ENCODE measurements at regions not wholly inside any gene's neighbourhood (a gene's known extent, or its start where the extent isn't known, plus 50 kb on each side); places are given as distances from the start of the nearest gene placed in this dataset.

DNA sequence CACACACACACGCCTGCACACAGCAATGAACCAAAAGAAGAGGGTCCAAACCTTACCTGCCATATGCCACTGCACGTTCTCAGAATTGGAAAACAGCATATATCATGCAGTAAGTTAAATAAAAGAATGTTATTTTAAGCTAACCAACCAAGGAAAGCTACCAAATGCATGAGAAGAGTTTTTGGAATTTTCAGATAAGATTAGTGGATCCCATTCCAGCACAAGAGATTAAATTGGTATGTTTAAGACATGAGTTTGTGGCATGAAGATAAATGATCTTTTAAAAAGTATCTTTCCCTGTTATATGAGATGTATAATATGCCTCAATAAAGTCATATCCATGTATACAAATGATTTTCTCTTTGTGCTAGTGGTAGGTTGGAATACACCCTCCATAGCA lies 811.4 kb downstream of the NR2F2 start:
- no peaks in the 10 kb centered on the region for H3K36me3 ChIP-seq (replicated peaks in 1 of 2; ENCODE audit: control insufficient read depth in 2 of 2, insufficient read depth in 2 of 2, low read length in 2 of 2)
- no peak overlapping the region for H3K4ac ChIP-seq (ENCODE audit: low read length)
- no peak overlapping the region for H3K27ac ChIP-seq (replicated peaks; ENCODE audit: low read length)
- H3K27me3 ChIP-seq (ENCODE audit: control insufficient read depth in 3 of 3, insufficient read depth in 3 of 3, low read depth in 1 of 3, low read length in 3 of 3) = no peaks in the 10 kb centered on the region
- H3K23ac ChIP-seq (ENCODE audit: low read depth, low read length, poor library complexity) = no peak overlapping the region
- no peak overlapping the region for H2BK12ac ChIP-seq (ENCODE audit: low read length)
- no peak overlapping the region for H3K9ac ChIP-seq (ENCODE audit: low read depth, low read length, poor library complexity)
- no peak overlapping the region for H3K14ac ChIP-seq (ENCODE audit: low read length)
- no peak overlapping the region for H3K4me3 ChIP-seq (ENCODE audit: low read length in 2 of 2)
- H2AFZ ChIP-seq (ENCODE audit: low read length) = no peak overlapping the region
- peaks cover 8 to 23% of the 10 kb centered on the region in 2 donors for H3K4me1 ChIP-seq (ENCODE audit: control insufficient read depth in 2 of 2, insufficient read depth in 1 of 2, low read depth in 1 of 2, low read length in 2 of 2)
- H2BK120ac ChIP-seq (ENCODE audit: low read depth, low read length) = no peak overlapping the region
- no CpG with 5 or more reads among the region's 2 CpGs for WGBS, 2 donors (ENCODE audit: extremely low coverage in 2 of 2, insufficient read length in 2 of 2, insufficient replicate concordance in 1 of 2)
- H3K9me3 ChIP-seq (replicated peaks in 1 of 2; ENCODE audit: control insufficient read depth in 2 of 2, insufficient read depth in 1 of 2, low read depth in 1 of 2, low read length in 2 of 2) = peaks cover 3 to 6% of the 10 kb centered on the region in 2 donors
- no peak overlapping the region for H4K8ac ChIP-seq (ENCODE audit: low read depth, low read length)
- no peak overlapping the region for H2BK5ac ChIP-seq (ENCODE audit: low read length)
- DNase-seq (ENCODE audit: low spot score) = no peak
- no peak overlapping the region for H4K91ac ChIP-seq (ENCODE audit: low read depth, low read length, poor library complexity)
- H2AK5ac ChIP-seq (ENCODE audit: low read depth, low read length) = no peak overlapping the region
- H2BK15ac ChIP-seq (ENCODE audit: low read length) = no peak overlapping the region
- H3K18ac ChIP-seq (ENCODE audit: low read length) = no peak overlapping the region
- no peak overlapping the region for H3K4me2 ChIP-seq (ENCODE audit: insufficient read depth, low read length, poor library complexity, severe bottlenecking)
- no peaks in the 10 kb centered on the region for H3K79me1 ChIP-seq (ENCODE audit: low read depth, low read length)

DNA sequence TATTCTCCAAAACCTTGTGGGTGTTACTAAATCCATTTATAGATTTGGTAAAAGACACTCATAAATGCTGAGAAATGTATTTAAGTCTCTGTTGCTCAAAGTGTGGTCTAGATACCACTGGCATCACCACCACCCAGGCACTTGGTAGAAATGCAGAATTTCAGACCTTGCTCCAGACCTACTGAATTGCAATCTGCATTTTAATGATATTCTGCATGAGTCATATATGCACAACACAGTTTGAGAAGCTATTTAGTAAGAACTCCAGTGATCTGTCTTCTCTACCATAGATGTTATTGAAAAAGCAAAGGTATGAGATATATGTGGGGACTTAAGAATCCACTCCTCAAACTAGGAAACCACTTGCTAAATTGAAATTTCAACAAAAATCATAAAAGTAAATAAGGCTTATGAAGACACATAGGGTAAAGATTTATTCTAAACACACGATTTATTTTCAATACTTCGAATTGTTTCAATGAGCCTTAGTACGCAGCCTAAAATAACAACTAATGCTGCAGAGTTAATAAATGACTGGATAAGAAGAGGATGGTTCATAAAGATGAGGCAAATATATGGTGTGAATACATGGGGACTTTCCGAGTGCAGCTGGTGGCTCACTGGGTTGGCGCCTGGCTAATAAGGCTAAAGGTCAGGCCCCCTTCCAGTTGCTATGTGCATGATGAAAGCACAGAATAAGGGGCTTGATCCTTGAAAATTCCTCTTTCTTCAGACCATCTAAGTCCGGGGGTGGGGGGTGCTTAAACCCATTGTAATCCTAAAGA lies 813.3 kb downstream of the NR2F2 start:
- no peak overlapping the region for H2BK5ac ChIP-seq (ENCODE audit: low read length)
- H3K18ac ChIP-seq (ENCODE audit: low read length) = no peak overlapping the region
- H3K9me3 ChIP-seq (replicated peaks in 1 of 2; ENCODE audit: control insufficient read depth in 2 of 2, insufficient read depth in 1 of 2, low read depth in 1 of 2, low read length in 2 of 2) = peaks cover 3 to 6% of the 10 kb centered on the region in 2 donors
- H3K23ac ChIP-seq (ENCODE audit: low read depth, low read length, poor library complexity) = no peak overlapping the region
- H2BK15ac ChIP-seq (ENCODE audit: low read length) = no peak overlapping the region
- H3K9ac ChIP-seq (ENCODE audit: low read depth, low read length, poor library complexity) = no peak overlapping the region
- H3K4ac ChIP-seq (ENCODE audit: low read length) = no peak overlapping the region
- no peak overlapping the region for H2AFZ ChIP-seq (ENCODE audit: low read length)
- H3K4me2 ChIP-seq (ENCODE audit: insufficient read depth, low read length, poor library complexity, severe bottlenecking) = no peak overlapping the region
- H3K27me3 ChIP-seq (ENCODE audit: control insufficient read depth in 3 of 3, insufficient read depth in 3 of 3, low read depth in 1 of 3, low read length in 3 of 3) = no peaks in the 10 kb centered on the region
- H3K79me1 ChIP-seq (ENCODE audit: low read depth, low read length) = no peaks in the 10 kb centered on the region
- no peak overlapping the region for H4K91ac ChIP-seq (ENCODE audit: low read depth, low read length, poor library complexity)
- no peak overlapping the region for H4K8ac ChIP-seq (ENCODE audit: low read depth, low read length)
- H3K14ac ChIP-seq (ENCODE audit: low read length) = no peak overlapping the region
- DNase-seq (ENCODE audit: low spot score) = no peak
- no peak overlapping the region for H3K27ac ChIP-seq (replicated peaks; ENCODE audit: low read length)
- no peak overlapping the region for H3K4me3 ChIP-seq (ENCODE audit: low read length in 2 of 2)
- no peaks in the 10 kb centered on the region for H3K36me3 ChIP-seq (replicated peaks in 1 of 2; ENCODE audit: control insufficient read depth in 2 of 2, insufficient read depth in 2 of 2, low read length in 2 of 2)
- H3K4me1 ChIP-seq (ENCODE audit: control insufficient read depth in 2 of 2, insufficient read depth in 1 of 2, low read depth in 1 of 2, low read length in 2 of 2) = peaks cover 13 to 35% of the 10 kb centered on the region in 2 donors
- no peak overlapping the region for H2BK120ac ChIP-seq (ENCODE audit: low read depth, low read length)
- WGBS, 2 donors (ENCODE audit: extremely low coverage in 2 of 2, insufficient read length in 2 of 2, insufficient replicate concordance in 1 of 2) = no CpG with 5 or more reads among the region's 6 CpGs
- H2BK12ac ChIP-seq (ENCODE audit: low read length) = no peak overlapping the region
- H2AK5ac ChIP-seq (ENCODE audit: low read depth, low read length) = no peak overlapping the region

DNA sequence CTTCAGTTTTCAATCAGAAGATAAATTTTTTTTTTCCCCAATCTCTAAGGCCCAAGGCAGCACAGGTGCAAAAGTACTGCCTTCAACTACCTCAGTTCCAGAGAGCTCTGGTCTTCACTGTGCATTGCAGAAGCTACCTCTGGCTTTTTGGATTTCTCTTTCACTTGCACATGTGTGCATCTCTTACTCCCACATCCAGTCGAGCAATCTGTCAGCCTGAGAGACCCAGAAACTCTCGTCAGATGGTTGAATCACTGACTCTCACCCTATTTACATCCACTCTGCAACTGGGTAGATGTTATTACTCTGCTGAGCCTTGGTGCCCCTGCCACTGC lies 813.8 kb downstream of the NR2F2 start:
- Histone ChIP-seq H3K9ac (ENCODE audit: low read depth, low read length, poor library complexity) (no peak overlapping the region), H2BK12ac (ENCODE audit: low read length) (no peak overlapping the region), H3K4me1 (ENCODE audit: control insufficient read depth in 2 of 2, insufficient read depth in 1 of 2, low read depth in 1 of 2, low read length in 2 of 2) (peaks cover 11 to 40% of the 10 kb centered on the region in 2 donors), H4K8ac (ENCODE audit: low read depth, low read length) (no peak overlapping the region), H2AFZ (ENCODE audit: low read length) (no peak overlapping the region), H2BK5ac (ENCODE audit: low read length) (no peak overlapping the region), H2AK5ac (ENCODE audit: low read depth, low read length) (no peak overlapping the region), H3K4me3 (ENCODE audit: low read length in 2 of 2) (no peak overlapping the region), H3K23ac (ENCODE audit: low read depth, low read length, poor library complexity) (no peak overlapping the region), H3K36me3 (replicated peaks in 1 of 2; ENCODE audit: control insufficient read depth in 2 of 2, insufficient read depth in 2 of 2, low read length in 2 of 2) (no peaks in the 10 kb centered on the region), H3K14ac (ENCODE audit: low read length) (no peak overlapping the region), H3K27me3 (ENCODE audit: control insufficient read depth in 3 of 3, insufficient read depth in 3 of 3, low read depth in 1 of 3, low read length in 3 of 3) (no peaks in the 10 kb centered on the region), H3K79me1 (ENCODE audit: low read depth, low read length) (no peaks in the 10 kb centered on the region), H3K9me3 (replicated peaks in 1 of 2; ENCODE audit: control insufficient read depth in 2 of 2, insufficient read depth in 1 of 2, low read depth in 1 of 2, low read length in 2 of 2) (peaks cover 3 to 6% of the 10 kb centered on the region in 2 donors), H2BK15ac (ENCODE audit: low read length) (no peak overlapping the region), H4K91ac (ENCODE audit: low read depth, low read length, poor library complexity) (no peak overlapping the region), H3K4ac (ENCODE audit: low read length) (no peak overlapping the region), H2BK120ac (ENCODE audit: low read depth, low read length) (no peak overlapping the region), H3K18ac (ENCODE audit: low read length) (no peak overlapping the region), H3K27ac (replicated peaks; ENCODE audit: low read length) (peak overlapping the region; percentile 36), H3K4me2 (ENCODE audit: insufficient read depth, low read length, poor library complexity, severe bottlenecking) (no peak overlapping the region)
- no peak for DNase-seq (ENCODE audit: low spot score)
- WGBS, 2 donors (ENCODE audit: extremely low coverage in 2 of 2, insufficient read length in 2 of 2, insufficient replicate concordance in 1 of 2) = no CpG with 5 or more reads among the region's 2 CpGs

DNA sequence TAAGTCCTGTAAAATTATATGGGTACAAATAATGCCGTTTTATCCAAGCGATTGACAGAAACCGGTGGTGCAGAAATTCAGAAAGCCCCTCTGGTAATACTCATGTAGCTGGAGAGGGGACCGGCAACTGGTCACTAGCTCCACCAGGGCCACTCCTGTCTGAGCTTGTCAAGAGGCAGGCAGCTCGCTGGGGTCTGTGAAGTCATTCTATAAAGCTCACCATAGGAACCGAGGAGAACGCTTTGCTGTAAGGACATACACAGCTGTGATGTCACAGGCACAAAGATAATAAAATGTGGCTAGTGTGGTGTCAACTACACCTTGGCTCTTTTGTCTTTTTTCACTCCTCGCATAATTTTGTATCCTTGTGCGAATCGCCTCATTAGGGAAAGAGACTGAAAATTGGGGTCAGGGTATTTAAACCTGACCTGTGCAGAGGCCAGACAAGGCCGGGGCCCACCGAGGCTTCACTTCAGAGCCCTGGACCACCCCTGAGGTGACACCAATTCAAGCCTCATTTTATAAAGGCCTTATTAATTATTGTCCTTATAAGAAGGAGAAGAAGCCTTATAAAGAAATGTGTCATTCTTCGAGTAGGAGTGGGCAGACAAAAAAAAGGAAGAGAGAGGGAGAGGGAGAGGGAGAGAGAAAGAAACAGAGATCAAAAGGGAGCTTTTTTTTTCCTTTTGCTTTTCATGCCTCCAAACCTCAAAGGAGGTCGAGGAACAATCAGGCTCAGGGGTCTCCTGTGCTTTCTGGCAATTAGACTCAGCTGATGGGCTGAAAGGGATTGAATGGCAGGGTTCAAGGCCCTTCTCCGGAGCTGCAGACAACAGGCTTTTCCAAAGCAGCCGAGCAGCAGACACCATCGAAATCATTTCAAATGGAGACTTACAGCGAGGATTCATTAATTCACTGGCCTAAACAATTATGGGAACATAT lies 813.3 kb upstream of the ARRDC4 start:
- H3K14ac ChIP-seq (ENCODE audit: low read length) = no peak overlapping the region
- H4K91ac ChIP-seq (ENCODE audit: low read depth, low read length, poor library complexity) = no peak overlapping the region
- peaks cover 3 to 6% of the 10 kb centered on the region in 2 donors for H3K9me3 ChIP-seq (replicated peaks in 1 of 2; ENCODE audit: control insufficient read depth in 2 of 2, insufficient read depth in 1 of 2, low read depth in 1 of 2, low read length in 2 of 2)
- H2BK120ac ChIP-seq (ENCODE audit: low read depth, low read length) = no peak overlapping the region
- no peaks in the 10 kb centered on the region for H3K27me3 ChIP-seq (ENCODE audit: control insufficient read depth in 3 of 3, insufficient read depth in 3 of 3, low read depth in 1 of 3, low read length in 3 of 3)
- peak overlapping the region; percentile 32 for H2AFZ ChIP-seq (ENCODE audit: low read length)
- no peak overlapping the region for H2AK5ac ChIP-seq (ENCODE audit: low read depth, low read length)
- H3K4ac ChIP-seq (ENCODE audit: low read length) = no peak overlapping the region
- no peak overlapping the region for H3K4me2 ChIP-seq (ENCODE audit: insufficient read depth, low read length, poor library complexity, severe bottlenecking)
- H3K27ac ChIP-seq (replicated peaks; ENCODE audit: low read length) = no peak overlapping the region
- H3K18ac ChIP-seq (ENCODE audit: low read length) = no peak overlapping the region
- no peak overlapping the region for H2BK15ac ChIP-seq (ENCODE audit: low read length)
- no peaks in the 10 kb centered on the region for H3K36me3 ChIP-seq (replicated peaks in 1 of 2; ENCODE audit: control insufficient read depth in 2 of 2, insufficient read depth in 2 of 2, low read length in 2 of 2)
- no peak for DNase-seq (ENCODE audit: low spot score)
- H3K23ac ChIP-seq (ENCODE audit: low read depth, low read length, poor library complexity) = no peak overlapping the region
- H2BK12ac ChIP-seq (ENCODE audit: low read length) = no peak overlapping the region
- H3K79me1 ChIP-seq (ENCODE audit: low read depth, low read length) = no peaks in the 10 kb centered on the region
- H3K9ac ChIP-seq (ENCODE audit: low read depth, low read length, poor library complexity) = no peak overlapping the region
- WGBS, 2 donors (ENCODE audit: extremely low coverage in 2 of 2, insufficient read length in 2 of 2, insufficient replicate concordance in 1 of 2) = no CpG with 5 or more reads among the region's 18 CpGs
- no peak overlapping the region for H2BK5ac ChIP-seq (ENCODE audit: low read length)
- no peak overlapping the region for H3K4me3 ChIP-seq (ENCODE audit: low read length in 2 of 2)
- no peak overlapping the region for H4K8ac ChIP-seq (ENCODE audit: low read depth, low read length)
- peaks cover 9 to 40% of the 10 kb centered on the region in 2 donors for H3K4me1 ChIP-seq (ENCODE audit: control insufficient read depth in 2 of 2, insufficient read depth in 1 of 2, low read depth in 1 of 2, low read length in 2 of 2)
